HK-2 (cell line): ENCODE measurements at regions not wholly inside any gene's neighbourhood (a gene's known extent, or its start where the extent isn't known, plus 50 kb on each side); places are given as distances from the start of the nearest gene placed in this dataset.

Experiments used
- DNase-seq: peaks from one replicate; pipeline ENCODE4 v3.0.0-alpha.2; 2018; ENCODE audit not compliant: unreplicated experiment

GRCh38 chr15:37581866-37582532 lies 352.4 kb upstream of the TMCO5A start:
- DNase-seq: no peak

GRCh38 chr15:37582852-37583251 lies 351.6 kb upstream of the TMCO5A start:
- no peak for DNase-seq

DNA sequence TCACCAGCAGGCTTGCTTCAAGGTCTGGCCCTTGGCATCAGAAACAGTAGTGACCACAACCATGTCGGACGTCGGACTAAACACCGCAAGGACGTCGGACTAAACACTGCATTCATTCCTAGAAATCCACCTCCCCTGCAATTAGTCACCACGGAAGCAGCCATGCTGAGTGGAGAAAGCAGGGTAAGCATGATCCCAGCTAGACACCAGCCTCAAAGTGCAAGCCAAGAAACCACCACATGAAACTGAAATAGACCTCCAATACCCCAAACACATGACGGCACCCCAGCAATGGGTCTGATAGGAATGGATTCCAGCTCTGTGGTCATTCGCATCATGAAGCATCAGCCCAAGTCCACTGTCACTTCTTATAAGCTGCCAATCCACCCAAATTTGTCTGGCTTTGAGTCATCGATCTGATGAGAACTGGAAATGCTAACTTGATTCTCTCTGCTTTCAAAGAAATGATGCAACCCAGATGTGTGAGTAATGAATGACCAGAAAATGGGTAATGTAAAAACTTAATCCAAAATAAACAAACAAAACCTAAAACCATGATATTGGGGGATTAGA lies 348.3 kb upstream of the TMCO5A start:
- no peak for DNase-seq

- DNase-seq: no peak
Measured at GRCh38 chr15:37586976-37587375, 347.5 kb upstream of the TMCO5A start.

- no peak for DNase-seq
Measured at GRCh38 chr15:37594417-37594816, 340.0 kb upstream of the TMCO5A start.

GRCh38 chr15:37595426-37595970 lies 338.9 kb upstream of the TMCO5A start:
- DNase-seq: no peak

DNA sequence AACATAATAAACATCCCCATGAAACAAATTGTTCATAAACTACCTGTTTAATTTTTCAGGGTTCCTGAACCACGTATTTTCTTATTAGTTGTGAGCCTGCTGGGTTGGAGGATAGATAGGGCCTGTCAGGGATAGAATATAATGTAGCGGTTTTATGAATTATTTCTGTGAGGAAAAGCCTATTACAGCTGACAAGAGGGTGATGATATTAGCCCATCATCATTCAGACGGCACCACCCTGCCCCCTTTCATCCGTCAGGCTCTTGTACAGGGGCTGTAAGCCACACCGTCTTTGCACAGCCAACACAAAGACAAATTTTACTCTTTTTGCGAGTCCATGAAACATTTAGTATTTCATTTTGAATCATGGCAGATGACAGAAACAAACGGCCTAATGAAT lies 335.3 kb upstream of the TMCO5A start:
- no peak for DNase-seq

DNA sequence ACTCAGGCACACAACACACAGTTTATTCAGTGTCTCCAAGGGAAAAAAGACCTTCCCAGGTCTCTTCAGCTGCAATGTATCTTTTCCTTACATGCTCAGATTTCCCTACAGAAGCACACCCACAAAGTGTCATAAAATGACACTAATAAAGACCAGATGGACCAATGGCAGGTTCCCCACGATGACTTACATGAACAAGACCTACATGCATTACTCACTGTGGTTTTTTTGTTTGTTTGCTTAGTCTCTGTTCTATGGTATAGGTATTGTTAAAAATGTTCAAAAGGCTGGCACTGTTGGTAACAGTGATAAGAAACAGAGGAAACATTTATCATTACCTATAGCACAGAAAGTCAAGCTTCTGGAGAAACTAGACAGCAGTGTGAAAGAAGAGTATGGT lies 318.2 kb upstream of the TMCO5A start:
- DNase-seq: no peak

GRCh38 chr15:37618353-37618752 lies 316.1 kb upstream of the TMCO5A start:
- no peak for DNase-seq

- no peak for DNase-seq
Measured at GRCh38 chr15:37619358-37620042, 314.9 kb upstream of the TMCO5A start.

DNA sequence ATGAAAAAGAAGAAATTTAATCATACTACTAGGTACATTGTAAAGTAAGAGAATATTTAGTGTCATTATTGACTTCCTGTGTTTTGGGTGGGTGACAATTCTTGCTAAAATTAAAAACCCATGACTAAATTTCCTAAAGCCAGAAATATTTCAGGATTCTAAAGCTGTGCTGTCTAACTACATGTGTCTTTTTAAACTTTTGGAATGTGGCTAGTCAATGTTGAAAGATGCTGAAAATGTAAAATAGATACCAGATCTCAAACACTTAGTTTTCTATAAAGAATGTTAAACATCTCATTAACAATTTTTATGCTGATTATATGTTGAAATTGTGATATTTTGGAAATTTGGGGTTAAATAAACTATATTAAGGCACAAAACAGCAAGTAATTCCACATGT lies 308.9 kb upstream of the TMCO5A start:
- DNase-seq: no peak

GRCh38 chr15:37628507-37628906 lies 305.9 kb upstream of the TMCO5A start:
- DNase-seq: no peak

DNA sequence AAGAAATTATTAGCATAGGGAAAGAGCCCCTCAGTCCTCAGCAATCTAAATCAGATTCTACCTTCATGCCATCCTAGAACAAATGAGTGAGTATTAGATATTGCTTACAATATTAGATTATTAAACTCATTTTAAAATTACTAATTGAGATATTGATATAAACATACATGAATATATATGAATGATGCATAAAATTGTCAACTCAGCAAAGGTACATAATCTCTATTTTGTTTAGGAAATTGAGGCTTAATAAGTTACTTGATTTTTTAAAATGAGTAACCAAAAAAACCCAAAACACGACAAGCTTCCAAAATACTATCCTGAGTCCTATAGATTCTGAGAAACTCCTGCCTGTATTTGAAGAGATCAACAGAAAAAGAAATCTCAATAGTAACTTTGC lies 297.7 kb upstream of the TMCO5A start:
- DNase-seq: no peak

DNA sequence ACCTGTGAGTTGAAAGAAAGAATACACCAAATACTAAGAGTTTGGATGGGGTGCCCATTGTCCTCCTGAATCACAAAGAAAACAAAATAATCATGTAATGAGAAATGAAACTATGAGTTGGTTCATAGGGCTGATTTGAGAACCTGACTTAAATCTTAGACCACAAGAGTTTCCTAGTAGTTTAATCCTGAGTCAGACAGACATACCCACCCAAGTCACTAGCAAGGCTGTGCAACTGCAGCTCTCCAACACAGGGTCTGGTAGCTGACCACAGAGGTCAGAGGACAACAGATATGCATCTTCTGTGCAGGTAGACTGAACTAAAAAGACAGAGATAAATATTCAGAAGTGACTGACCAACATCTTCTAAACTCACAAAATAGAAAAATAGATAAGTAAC lies 296.3 kb upstream of the TMCO5A start:
- DNase-seq: no peak

GRCh38 chr15:37638691-37639090 lies 295.7 kb upstream of the TMCO5A start:
- DNase-seq: no peak

DNA sequence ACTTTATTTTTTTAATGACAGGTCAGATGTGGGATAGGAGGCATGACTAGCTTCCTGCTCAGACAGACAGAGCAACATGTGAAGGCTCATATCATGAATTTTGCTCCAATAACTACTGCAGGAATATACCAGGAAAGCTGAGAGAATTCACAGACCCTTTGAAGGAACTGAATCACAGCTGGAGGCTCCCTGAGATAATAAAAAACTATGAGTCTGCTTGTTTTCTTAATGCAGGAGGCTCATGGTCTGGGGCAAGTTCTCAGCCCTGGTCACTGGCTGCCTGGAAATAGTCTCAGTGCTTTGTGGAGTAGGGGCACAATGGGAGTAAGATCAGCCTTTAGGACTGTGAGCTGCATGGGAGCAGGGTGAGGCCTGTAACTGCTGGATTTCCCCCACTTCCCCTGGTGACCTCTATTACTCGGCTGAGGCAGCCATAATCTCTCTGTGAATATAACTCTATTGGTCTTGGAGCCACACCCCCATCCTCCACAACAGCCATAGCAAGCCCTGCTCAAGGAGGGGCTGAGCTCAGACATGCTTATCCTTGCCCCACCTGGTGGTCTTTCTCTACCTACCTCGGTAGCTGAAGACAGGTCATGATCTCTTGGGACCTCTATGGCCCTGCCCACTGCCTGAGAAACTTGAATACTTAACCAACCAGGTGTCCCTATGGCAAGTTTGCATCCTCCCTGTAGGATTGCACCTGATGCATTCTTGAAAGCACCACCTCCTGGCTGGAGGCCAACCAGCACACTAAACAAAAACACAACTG lies 281.6 kb upstream of the TMCO5A start:
- no peak for DNase-seq

GRCh38 chr15:37678124-37678523 lies 256.3 kb upstream of the TMCO5A start:
- DNase-seq: no peak

DNA sequence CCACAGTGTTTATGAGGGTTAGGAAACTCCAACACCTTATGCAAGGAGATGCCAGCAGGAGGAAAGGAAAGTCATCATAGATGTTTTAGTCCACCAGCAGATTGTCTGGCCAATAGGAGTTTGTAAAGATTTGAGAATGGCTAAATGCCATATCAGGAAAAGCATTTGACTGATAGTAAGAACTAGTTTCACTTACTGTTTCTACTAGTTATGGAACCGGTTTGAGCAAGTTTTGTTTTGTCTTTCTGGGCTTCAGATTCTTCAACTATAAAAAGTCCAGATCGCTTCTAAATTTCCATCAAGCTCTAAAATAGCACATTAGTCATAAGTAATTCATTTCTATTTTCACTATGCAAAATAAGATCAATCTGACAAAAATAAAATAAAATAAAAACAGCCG lies 254.8 kb upstream of the TMCO5A start:
- no peak for DNase-seq

GRCh38 chr15:37682304-37682703 lies 252.1 kb upstream of the TMCO5A start:
- DNase-seq: no peak

DNA sequence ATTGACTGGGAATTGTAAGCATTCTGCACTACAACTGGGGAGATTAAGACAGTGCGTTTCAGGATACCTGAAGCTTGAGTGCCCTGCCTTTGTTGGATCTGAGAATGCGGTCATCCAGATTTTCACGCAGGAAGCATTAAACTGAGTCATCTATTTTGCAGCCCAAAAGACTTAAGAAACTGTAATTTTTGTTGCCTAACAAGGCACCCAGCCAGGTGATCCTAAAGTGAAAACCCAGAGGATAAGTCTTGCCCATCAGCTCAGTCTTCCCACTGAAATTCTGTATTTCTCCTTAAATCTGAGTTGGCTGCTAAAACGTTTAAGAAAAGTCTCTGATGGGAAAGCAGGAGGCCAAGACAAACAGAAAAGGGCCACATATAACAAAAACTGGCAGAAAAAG lies 242.5 kb upstream of the TMCO5A start:
- DNase-seq: no peak

DNA sequence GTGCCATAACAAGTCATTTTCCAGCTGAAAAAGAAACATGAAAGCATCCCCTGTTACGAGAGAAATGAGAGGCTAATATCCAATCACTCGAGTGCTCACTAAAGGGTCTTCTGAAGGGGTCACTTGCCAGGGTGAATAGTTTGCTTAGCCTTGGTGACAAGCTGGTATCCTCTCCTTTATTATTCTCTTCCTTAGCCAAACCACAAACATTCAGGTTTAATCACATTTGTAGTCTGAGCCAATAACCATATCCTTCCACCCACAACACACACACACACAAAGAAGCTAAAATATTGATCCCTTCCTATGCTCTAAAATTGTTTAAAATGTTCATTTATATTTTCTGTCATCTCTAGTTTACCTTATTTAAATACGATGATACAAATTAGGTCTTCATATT lies 240.5 kb upstream of the TMCO5A start:
- DNase-seq: no peak

DNA sequence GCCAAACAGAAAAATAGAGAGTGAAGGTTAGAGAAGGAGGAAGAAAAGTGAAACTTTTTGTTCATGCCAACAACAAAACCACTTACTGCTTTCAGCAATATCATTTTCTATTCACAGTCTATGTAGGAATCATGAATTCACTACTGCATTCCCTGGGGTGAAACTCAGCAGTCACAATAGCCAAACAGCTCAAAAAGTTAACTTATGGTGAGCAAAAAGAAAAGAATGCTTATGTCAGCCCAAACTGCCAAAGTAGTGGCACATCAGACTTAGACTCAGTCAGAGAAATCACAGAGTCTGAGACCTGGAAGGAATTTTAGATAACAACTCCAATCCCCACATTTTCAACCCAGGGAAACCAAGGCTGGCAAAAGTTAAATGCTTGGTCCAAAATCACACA lies 238.7 kb upstream of the TMCO5A start:
- DNase-seq: no peak
